ENCODE measurements at regions not wholly inside any gene's neighbourhood (a gene's known extent, or its start where the extent isn't known, plus 50 kb on each side); places are given as distances from the start of the nearest gene placed in this dataset.

DNA sequence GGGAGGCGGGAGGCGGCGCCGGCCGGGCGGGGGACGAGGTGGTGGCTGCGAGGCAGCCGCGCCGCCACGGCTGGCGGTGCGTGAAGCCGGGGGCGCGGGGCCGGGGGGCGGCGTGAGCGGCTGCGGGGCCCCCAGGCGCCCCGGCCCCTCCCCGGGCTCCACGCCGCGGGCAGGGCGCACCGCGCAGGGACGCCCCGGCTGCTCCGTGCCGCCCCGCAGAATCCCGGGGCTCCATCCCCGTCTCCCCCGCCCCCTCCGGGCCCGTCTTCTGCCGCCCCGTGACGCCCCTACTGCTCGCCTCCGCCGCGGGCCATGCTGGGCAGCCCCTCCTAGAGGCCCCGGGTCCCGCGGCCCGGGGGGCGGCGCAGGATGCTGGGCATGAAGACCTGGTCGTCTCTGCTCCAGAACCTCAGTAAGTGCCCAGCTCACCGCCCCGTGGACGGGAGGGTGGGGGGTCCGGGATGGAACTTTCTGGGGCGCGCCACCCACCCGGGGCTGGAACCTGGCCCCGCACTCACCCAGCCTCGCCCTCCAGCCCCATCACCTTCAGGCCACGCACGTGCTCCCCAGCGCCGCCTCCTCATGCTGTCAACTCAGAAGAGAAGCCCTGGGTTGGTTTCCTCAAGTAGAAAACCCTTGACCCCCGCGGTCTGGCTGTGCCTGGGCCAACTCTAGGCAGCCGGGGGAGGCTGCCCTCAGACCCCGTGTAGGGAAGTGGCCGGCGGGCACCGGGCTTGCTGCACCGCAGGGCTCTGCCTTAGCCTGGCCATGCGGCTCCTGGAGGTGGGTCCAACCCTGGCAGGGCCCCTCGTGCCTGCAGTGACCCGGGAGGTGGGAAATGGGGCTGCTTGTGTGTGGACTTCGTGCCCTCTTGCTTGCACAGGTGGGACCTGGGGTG, 150.2 kb upstream of the GSE1 start:
- H3K27ac ChIP-seq: peak overlapping the region in 2 of 12 donors; percentile 9 to 25
- TF ChIP-seq, protein P1, sequence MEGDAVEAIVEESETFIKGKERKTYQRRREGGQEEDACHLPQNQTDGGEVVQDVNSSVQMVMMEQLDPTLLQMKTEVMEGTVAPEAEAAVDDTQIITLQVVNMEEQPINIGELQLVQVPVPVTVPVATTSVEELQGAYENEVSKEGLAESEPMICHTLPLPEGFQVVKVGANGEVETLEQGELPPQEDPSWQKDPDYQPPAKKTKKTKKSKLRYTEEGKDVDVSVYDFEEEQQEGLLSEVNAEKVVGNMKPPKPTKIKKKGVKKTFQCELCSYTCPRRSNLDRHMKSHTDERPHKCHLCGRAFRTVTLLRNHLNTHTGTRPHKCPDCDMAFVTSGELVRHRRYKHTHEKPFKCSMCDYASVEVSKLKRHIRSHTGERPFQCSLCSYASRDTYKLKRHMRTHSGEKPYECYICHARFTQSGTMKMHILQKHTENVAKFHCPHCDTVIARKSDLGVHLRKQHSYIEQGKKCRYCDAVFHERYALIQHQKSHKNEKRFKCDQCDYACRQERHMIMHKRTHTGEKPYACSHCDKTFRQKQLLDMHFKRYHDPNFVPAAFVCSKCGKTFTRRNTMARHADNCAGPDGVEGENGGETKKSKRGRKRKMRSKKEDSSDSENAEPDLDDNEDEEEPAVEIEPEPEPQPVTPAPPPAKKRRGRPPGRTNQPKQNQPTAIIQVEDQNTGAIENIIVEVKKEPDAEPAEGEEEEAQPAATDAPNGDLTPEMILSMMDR (IDR thresholded peaks at IDR 0.05): no peak
- no peak for TF ChIP-seq POLR2A (IDR thresholded peaks at IDR 0.05)

DNA sequence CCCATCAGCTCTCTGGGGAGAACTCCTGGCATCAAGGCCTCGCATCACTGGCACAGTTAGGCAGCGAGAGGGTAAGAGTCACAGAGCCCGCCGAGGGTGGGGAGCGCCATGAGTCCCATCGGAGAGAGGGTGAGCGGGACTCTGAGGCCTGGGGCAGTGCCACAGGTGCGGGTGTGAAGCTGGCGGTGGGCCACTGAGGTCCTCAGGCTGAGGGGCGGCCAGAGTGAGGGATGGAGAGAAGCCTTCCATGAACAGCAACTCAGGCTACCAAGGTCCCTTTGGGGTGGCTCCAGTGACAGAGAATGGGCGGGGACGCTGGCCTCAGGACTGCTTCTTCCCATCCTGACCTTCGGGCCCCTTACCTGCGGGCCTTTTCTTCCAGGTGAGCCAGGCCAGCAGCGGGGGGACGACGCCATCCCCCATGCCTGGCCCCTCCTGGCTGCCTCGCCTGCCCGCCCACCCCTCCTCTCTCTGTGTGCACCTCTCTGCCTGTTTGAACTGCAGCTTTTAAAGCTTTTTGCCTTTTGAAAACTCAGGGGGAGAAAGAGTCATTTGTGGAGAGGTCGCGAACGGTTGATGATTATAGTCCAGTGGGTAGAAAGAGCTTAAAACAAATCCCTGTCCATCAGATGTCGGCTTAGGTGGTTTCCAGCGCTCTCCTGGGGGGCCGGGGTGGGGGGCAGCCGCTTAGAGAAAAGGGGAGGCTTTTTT, 149.3 kb upstream of the GSE1 start:
- DNase-seq (no peak), ATAC-seq (no peak)
- peaks cover 0 to 32% (median 0%) of the 10 kb centered on the region in 9 donors for H3K27me3 ChIP-seq
- 86 to 92% (median 89%) methylated on average over 26 of the region's 26 CpGs for WGBS, 4 donors
- peaks cover 10 to 65% (median 45%) of the 10 kb centered on the region in 12 donors for H3K4me1 ChIP-seq
- TF ChIP-seq, protein P1 (IDR thresholded peaks at IDR 0.05): no peak
- TF ChIP-seq POLR2A (IDR thresholded peaks at IDR 0.05): no peak
- intact Hi-C loops (cut with DNase I): no loop called here
- H3K36me3 ChIP-seq: no peaks in the 10 kb centered on the region
- peak overlapping the region in 1 of 12 donors; percentile 11 for H3K27ac ChIP-seq
- no peaks in the 10 kb centered on the region for H3K9me3 ChIP-seq
- H3K4me3 ChIP-seq: no peak overlapping the region

More for the DNA sequence above, 150.2 kb upstream of the GSE1 start:
- peaks cover 0 to 32% (median 0%) of the 10 kb centered on the region in 9 donors for H3K27me3 ChIP-seq
- intact Hi-C loops (cut with DNase I): no loop called here
- DNase-seq: no peak
- no peaks in the 10 kb centered on the region for H3K36me3 ChIP-seq
- H3K4me3 ChIP-seq: peak overlapping the region in 8 of 12 donors; percentile 17 to 48 (median 37)
- peaks cover 10 to 67% (median 45%) of the 10 kb centered on the region in 12 donors for H3K4me1 ChIP-seq
- H3K9me3 ChIP-seq: no peaks in the 10 kb centered on the region
- 13 to 70% (median 21%) methylated on average over 21 to 80 of the region's 80 CpGs for WGBS, 4 donors
- no peak for ATAC-seq

DNA sequence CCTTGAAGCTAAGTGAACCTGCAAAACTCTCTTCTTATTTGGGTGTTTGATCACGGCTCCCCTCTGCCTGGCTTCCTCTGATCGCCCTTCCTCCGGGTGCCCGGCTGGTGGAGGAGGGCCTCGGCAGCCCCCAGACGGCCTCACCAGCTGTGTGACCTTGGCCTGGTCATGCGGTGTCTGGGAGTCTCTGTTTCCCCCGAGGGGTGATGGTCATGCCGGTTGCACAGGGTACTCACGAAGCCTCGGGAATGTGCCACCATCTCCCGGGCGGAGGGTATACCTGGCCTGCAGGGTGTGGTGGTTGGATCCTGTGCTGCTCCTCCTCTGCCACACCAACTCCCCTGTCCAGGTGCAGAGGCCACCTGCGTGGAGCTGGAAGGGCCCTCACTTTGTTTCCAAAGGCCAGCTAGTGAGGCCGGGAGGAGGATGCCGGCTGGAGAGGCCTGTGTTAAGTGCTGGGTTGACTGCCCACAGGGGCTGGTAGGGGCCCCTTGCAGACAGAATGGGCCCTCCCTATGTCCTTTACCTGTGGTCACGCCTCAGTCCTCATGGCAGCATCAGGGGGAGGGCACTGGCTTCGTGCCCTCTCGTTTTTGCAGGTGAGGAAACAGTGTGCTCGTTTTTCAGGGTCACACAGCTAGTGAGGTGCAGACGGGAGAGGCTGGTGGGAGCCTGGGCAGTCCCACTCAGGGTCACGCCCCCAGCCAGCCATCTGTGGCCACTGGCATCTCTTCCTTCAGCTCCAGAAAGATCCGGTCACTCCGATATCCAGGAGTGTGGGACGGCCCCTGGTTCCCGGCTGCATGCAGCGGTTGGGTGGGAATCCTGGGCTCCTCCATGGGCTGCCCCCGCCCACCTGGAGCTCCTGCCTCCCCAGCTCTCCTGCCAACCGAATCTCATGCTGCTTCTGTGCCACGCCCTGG, 148.5 kb upstream of the GSE1 start:
- no peak for TF ChIP-seq POLR2A (IDR thresholded peaks at IDR 0.05)
- TF ChIP-seq, protein P1 (IDR thresholded peaks at IDR 0.05): no peak
- no peak for DNase-seq
- WGBS, 4 donors: 81 to 87% (median 86%) methylated on average over 21 to 30 of the region's 30 CpGs
- no peaks in the 10 kb centered on the region for H3K9me3 ChIP-seq
- H3K27me3 ChIP-seq: peaks cover 0 to 32% (median 0%) of the 10 kb centered on the region in 9 donors
- intact Hi-C loops (cut with DNase I): no loop called here
- ATAC-seq: no peak
- H3K4me1 ChIP-seq: peaks cover 10 to 57% (median 41%) of the 10 kb centered on the region in 12 donors
- H3K27ac ChIP-seq: peak overlapping the region in 3 of 12 donors; percentile 57 to 81 (median 80)
- no peak overlapping the region for H3K4me3 ChIP-seq
- no peaks in the 10 kb centered on the region for H3K36me3 ChIP-seq

All from heart left ventricle (tissue), 16 donors.